GM19324 (cell line): ENCODE measurements at regions not wholly inside any gene's neighbourhood (a gene's known extent, or its start where the extent isn't known, plus 50 kb on each side); places are given as distances from the start of the nearest gene placed in this dataset.
"Not testable (repeated sequence)": the region's sequence is repeated elsewhere in the genome, so short reads cannot be mapped to it uniquely, and the experiment has no call there.

Experiments used
- ATAC-seq: cut with Tn5 transposase; IDR thresholded peaks from one replicate; pipeline ENCODE4 v1.9.1; 2021; ENCODE audit warnings: mild to moderate bottlenecking, moderate library complexity; ENCODE audit not compliant: unreplicated experiment, low FRiP score

DNA sequence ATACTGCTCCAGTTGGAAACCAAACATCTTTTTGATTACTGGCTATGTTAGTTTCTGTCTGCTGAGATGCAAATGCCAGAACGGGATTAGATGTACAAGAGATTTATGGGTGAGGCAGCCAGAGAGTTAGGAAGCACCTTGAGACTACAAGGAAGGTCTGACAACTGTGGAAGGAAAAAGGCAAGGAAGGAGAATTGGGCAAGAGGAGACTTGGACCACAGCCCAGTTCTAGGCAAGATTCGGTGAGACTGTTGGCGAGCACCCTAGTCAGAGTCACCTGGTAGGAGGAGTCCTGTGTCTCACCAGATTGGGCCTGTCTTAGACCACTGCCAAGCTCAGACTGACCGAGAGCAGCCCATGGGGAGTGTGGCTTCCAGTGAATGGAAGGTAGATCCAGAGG lies 91.8 kb upstream of the F13A1 start:
- no peak for ATAC-seq

DNA sequence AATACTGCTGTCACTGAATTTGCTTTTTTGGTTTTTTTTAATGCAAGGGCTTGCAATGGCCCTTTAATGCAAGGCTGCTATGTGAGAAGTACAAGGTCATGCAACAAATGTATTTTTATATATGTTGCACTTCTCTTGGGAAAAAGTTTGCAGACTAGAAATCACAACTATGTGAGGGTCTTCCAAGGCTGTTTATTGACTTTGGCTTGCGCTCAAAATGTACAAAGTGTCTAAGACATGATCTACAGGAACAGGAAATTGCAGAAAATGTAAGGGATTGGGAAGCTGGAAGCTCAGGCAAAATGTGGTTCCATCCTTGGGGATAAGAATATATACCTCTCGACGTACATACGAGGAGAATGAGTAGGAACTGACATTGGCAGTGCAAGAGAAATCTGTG lies 92.2 kb upstream of the F13A1 start:
- ATAC-seq, result no peak

DNA sequence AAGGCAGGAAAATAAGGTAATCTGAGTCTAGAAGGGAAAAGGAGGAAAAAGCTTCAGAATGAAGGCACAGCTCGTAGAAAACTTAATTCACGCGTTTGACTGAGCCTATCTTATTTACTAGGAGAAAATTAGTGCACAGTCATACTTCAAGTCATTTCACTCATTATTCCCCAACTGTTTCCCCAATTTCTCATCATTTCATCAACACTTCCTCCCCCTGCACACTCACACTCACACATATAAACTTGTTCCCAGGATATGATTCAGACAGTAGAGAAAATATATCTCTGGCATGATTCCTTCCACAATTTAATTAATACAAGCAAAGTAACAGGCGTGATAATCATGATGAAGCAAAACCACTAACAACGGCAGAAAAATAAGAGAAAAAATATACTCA lies 94.5 kb upstream of the F13A1 start:
- no peak for ATAC-seq

DNA sequence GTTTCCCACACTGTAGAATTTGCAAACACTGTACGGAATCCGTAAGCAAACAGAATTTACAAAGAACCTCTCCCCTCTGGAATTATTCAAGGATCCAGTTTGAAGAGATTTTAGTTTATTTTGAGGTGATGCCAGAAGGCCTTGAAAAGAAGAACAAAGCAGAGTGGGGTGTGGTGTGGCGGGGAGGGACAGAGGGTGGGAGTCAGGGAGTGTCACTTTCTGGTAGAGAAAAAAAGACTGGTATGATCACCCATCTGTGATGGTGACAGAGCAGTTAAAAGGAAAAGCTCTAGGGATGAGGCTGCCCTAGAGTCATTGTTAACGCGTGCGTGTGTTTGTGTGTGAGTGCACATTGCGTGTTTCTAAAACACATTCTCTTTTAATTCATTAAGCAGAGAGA lies 97.0 kb upstream of the F13A1 start:
- ATAC-seq, result no peak

GRCh38 chr6:6418421-6418820 lies 98.0 kb upstream of the F13A1 start:
- no peak for ATAC-seq

GRCh38 chr6:6420107-6420506 lies 99.6 kb upstream of the F13A1 start:
- ATAC-seq, result no peak

GRCh38 chr6:6434151-6434550 lies 113.7 kb upstream of the F13A1 start:
- no peak for ATAC-seq

GRCh38 chr6:6434723-6435122 lies 114.3 kb upstream of the F13A1 start:
- ATAC-seq, result no peak

GRCh38 chr6:6436366-6436765 lies 115.9 kb upstream of the F13A1 start:
- ATAC-seq, result no peak

DNA sequence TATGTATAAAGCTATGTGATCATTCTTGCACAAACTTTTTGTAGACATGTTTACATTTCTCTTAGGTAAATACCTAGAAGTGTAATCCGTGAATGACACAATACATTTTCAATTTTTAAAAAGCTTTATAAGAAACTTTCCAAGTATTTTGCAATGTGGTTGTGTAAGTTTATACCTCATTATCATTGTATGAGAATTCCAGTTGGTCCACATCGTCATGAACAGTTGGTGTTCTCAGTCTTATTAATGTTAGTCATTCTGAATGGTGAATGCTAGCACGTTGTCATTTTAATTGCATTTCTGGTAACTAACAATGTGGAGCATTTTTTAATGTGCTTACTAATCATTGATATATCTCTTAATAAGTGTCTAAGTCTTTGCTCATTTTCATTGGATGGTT lies 116.5 kb upstream of the F13A1 start:
- ATAC-seq, result no peak

GRCh38 chr6:6438286-6438685 lies 117.8 kb upstream of the F13A1 start:
- no peak for ATAC-seq

DNA sequence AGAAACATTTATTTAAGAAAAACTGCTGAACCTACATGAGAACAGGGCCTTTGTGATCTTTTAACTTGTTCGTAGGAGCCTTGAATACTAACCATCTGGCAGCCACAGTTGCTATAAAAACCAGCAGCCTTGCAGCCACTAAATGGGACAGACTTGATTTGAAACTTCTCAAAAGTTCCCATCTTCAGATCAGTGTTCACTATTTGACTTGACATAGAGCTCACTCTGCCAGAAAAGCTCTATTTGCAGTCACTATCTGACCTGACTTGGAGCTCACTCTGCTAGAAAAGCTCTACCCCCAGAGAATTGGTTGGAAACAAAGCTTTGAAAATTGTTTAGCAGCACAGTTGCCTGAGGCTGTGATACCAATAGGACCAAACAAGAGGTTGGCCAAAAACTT lies 119.3 kb upstream of the F13A1 start:
- no peak for ATAC-seq

GRCh38 chr6:6452002-6452401 lies 131.5 kb upstream of the F13A1 start:
- ATAC-seq, result no peak

DNA sequence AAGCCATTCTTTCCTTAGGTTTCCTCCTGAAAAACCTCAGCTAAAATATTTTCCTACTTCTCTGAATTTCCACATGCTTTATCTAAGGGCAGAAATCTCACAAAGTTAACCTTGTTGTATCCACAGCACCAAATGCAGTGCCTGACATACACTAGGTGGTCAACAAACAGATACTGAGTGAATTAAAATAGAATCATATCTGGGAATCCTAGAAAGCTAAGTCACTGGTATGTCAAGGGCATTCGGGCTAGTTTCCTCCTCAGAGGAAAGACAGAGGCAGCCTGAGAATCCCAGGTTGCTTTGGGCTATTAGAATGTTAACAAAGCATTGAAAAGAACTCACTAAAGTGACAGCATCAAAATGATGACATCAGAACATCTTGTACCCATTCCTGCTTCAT lies 132.7 kb upstream of the F13A1 start:
- no peak for ATAC-seq

GRCh38 chr6:6455272-6455671 lies 133.2 kb upstream of the LY86 start:
- no peak for ATAC-seq

- ATAC-seq, result no peak
Observed at GRCh38 chr6:6458172-6458571, 130.3 kb upstream of the LY86 start.

GRCh38 chr6:6459963-6460362 lies 128.6 kb upstream of the LY86 start:
- not testable (repeated sequence) for ATAC-seq

DNA sequence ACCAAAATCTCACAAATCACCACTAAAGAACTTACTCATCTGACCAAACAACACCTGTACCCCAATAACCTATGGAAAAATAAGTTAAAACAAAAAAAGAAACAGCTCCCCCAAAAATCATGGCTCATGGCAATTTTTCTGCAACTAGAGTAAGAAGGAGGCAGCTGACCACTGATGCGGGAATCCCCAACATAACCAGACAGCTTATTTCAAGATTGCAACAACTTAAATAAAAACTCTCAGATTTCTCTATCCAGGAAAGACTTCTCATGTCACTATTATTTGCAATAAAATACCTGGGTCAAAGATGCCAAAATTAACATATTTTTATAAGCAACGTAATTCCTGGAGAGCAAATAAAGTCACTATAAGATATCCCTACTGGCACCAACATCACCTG lies 128.1 kb upstream of the LY86 start:
- no peak for ATAC-seq

DNA sequence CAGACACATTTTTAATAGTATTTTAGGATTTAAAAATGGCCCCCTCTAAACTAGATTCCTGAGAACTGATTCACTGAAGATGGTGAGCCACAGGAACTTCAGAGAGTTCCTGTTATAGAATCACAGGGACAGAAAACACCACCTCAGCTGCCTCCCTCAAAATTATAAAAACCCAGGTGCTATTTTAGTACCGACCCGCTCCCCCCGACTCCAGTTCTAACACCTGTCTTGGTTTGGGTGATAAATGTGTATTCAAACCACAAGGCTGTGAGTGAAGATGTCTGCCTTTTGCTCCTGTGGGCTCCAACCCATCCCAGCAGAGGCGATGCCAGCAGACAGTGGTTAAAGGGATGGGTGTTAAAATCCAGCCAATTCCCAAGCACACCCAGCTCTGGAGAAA lies 127.4 kb upstream of the LY86 start:
- no peak for ATAC-seq

GRCh38 chr6:6466967-6467761 lies 121.4 kb upstream of the LY86 start:
- ATAC-seq, result no peak

GRCh38 chr6:6469074-6469473 lies 119.4 kb upstream of the LY86 start:
- no peak for ATAC-seq

DNA sequence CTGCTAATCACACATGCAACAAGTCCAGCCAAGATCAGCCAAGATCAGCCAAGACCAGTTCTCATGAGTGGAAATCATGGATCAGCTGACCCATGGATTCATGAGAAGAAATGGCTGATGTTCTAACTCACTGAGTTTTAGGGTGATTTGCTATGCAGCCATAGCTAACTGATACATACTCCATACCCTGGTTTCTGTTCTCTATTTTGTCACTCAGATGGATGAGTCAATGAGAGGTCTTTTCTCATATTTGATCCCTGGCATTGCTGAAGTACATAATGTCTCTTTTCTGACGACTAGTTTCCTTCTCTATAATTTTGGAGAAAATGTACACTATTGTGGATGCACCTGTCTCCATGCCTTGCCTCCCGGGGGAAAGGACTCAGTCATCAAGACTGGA lies 118.4 kb upstream of the LY86 start:
- no peak for ATAC-seq

GRCh38 chr6:6471276-6471675 lies 117.2 kb upstream of the LY86 start:
- no peak for ATAC-seq
